ENCODE measurements at regions not wholly inside any gene's neighbourhood (a gene's known extent, or its start where the extent isn't known, plus 50 kb on each side); places are given as distances from the start of the nearest gene placed in this dataset.

DNA sequence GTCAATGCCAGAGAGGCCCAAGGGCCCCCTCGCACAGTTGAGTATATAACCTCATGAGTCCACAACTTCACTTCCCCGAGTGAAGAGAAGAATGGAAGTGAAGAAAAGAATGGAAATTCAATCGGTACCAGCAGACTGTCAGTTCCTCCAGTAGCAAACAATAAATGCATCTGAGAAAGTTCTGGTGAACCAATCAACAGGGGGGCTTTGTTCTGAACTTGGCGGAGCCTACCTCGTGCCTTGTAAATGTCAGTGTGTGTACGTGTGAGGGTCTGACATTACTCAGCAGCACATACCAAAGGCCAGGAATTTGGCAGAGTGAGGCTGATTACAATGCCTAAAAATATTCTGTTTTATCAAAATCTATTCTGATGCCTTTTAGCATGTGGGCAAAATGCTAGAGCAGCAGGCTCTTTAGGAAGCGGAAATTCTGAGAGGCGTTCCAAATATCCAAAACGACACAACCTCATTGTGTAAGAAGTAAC lies 238.5 kb downstream of the LTN1 start:
- Histone ChIP-seq H3K36me3 (no peaks in the 10 kb centered on the region), H3K4me3 (no peak overlapping the region), H3K27ac (peak overlapping the region; percentile 71), H3K4me1 (peaks cover 0 to 10% of the 10 kb centered on the region in 2 donors), H3K9me3 (no peaks in the 10 kb centered on the region), H3K27me3 (no peaks in the 10 kb centered on the region)
- peak; percentile 30 to 38 for DNase-seq
- TF ChIP-seq, protein P1, sequence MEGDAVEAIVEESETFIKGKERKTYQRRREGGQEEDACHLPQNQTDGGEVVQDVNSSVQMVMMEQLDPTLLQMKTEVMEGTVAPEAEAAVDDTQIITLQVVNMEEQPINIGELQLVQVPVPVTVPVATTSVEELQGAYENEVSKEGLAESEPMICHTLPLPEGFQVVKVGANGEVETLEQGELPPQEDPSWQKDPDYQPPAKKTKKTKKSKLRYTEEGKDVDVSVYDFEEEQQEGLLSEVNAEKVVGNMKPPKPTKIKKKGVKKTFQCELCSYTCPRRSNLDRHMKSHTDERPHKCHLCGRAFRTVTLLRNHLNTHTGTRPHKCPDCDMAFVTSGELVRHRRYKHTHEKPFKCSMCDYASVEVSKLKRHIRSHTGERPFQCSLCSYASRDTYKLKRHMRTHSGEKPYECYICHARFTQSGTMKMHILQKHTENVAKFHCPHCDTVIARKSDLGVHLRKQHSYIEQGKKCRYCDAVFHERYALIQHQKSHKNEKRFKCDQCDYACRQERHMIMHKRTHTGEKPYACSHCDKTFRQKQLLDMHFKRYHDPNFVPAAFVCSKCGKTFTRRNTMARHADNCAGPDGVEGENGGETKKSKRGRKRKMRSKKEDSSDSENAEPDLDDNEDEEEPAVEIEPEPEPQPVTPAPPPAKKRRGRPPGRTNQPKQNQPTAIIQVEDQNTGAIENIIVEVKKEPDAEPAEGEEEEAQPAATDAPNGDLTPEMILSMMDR (IDR thresholded peaks at IDR 0.05): no peak
- no peak for TF ChIP-seq POLR2A (IDR thresholded peaks at IDR 0.05)
- intact Hi-C loops (cut with DNase I; ENCODE audit: low total_unique reads): no loop called here

DNA sequence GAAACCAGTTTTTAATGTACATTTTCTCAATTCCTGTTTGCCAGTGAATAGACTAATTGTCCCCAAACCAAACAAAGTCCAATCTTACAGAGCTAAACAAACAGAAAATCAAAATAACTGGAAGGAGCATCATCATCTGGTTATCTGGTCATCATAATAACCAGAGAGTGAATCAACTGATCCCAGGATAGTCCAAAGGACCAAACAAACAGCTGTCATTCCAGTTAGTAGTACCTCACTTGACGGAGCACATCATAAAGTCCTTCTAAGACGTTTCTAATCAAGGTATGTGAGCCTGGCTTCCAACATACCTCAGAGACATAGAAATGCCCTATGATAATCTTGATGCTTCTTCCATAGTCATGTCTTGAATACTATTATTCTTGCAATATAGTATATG lies 240.5 kb downstream of the LTN1 start:
- Histone ChIP-seq H3K27ac (no peak overlapping the region), H3K4me3 (no peak overlapping the region), H3K36me3 (no peaks in the 10 kb centered on the region), H3K27me3 (no peaks in the 10 kb centered on the region), H3K4me1 (peaks cover 0 to 10% of the 10 kb centered on the region in 2 donors), H3K9me3 (no peaks in the 10 kb centered on the region)
- DNase-seq: no peak
- intact Hi-C loops (cut with DNase I; ENCODE audit: low total_unique reads): no loop called here
- TF ChIP-seq, protein P1 (IDR thresholded peaks at IDR 0.05): no peak
- TF ChIP-seq POLR2A (IDR thresholded peaks at IDR 0.05): no peak

DNA sequence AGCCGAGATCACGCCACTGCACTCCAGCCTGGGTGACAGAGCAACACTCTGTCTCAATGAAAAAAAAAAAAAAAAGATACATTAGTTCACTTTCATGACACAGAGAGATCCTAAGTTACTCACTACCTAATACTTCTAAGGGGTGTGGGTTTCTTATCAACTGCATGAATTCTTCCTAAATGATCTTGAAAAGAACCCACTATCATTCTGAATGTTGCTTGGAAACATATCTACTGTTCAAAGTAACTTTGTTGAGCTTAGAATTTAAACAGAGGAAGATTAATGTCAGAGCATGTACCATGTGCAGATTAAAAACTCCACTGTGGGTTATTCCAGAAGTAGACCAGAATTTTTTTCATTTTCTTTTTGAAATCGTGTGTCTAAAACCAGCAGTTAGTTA lies 241.5 kb downstream of the LTN1 start:
- intact Hi-C loops (cut with DNase I; ENCODE audit: low total_unique reads): no loop called here
- H3K4me1 ChIP-seq: peaks cover 0 to 10% of the 10 kb centered on the region in 2 donors
- H3K36me3 ChIP-seq: no peaks in the 10 kb centered on the region
- H3K4me3 ChIP-seq: no peak overlapping the region
- H3K27me3 ChIP-seq: no peaks in the 10 kb centered on the region
- no peak for DNase-seq
- H3K9me3 ChIP-seq: no peaks in the 10 kb centered on the region
- no peak for TF ChIP-seq POLR2A (IDR thresholded peaks at IDR 0.05)
- TF ChIP-seq, protein P1 (IDR thresholded peaks at IDR 0.05): no peak
- H3K27ac ChIP-seq: no peak overlapping the region

DNA sequence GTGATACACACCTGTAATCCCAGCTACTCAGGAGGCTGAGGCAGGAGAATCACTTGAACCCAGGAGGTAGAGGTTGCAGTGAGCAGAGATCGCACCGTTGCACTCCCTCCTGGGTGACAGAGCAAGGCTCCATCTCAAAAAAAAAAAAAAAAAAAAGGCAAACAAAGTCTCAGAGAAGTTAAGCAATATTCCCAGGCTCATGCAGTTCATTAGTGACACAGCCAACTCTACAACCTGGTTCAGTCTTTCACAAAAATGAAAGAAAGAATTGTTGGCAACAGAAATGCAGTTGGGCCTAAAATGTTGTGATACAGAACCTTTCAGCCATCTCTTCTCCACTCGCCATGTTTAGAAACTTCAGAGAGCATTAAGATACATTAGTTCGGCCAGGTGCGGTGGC lies 242.1 kb downstream of the LTN1 start:
- peaks cover 0 to 10% of the 10 kb centered on the region in 2 donors for H3K4me1 ChIP-seq
- H3K27ac ChIP-seq: no peak overlapping the region
- H3K27me3 ChIP-seq: no peaks in the 10 kb centered on the region
- no peak for TF ChIP-seq POLR2A (IDR thresholded peaks at IDR 0.05)
- TF ChIP-seq, protein P1 (IDR thresholded peaks at IDR 0.05): no peak
- intact Hi-C loops (cut with DNase I; ENCODE audit: low total_unique reads): no loop called here
- H3K9me3 ChIP-seq: no peaks in the 10 kb centered on the region
- no peak overlapping the region for H3K4me3 ChIP-seq
- no peak for DNase-seq
- no peaks in the 10 kb centered on the region for H3K36me3 ChIP-seq

DNA sequence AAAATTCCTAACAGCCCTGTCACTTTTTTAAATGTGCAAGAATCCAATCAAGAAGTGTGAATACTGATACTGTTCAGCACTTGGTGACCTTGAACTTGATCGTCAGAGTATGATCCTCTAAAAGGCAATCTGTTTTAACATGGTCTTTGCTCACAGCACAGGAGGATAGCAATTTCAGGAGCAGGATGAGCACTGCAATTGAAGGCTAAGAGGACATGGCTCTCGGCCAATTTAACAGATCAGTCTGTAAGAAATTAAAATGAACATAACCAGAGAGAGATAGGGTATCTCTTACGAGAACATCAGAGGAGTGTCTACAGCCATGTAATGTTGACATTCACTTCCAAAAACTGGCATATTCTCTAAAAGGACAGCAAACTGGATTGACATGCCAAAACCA lies 243.1 kb downstream of the LTN1 start:
- Histone ChIP-seq H3K4me3 (no peak overlapping the region), H3K27me3 (no peaks in the 10 kb centered on the region), H3K27ac (no peak overlapping the region), H3K4me1 (peaks cover 0 to 2% of the 10 kb centered on the region in 2 donors), H3K9me3 (no peaks in the 10 kb centered on the region), H3K36me3 (no peaks in the 10 kb centered on the region)
- no peak for DNase-seq
- no peak for TF ChIP-seq POLR2A (IDR thresholded peaks at IDR 0.05)
- TF ChIP-seq, protein P1 (IDR thresholded peaks at IDR 0.05): no peak
- intact Hi-C loops (cut with DNase I; ENCODE audit: low total_unique reads): loop anchor here (10.0 kb wide), 1 partner anchor 1905 kb away; the partner anchor contains the start of gene ADAMTS1

Data from uterus (tissue), 3 donors.